T-helper 22 cell (primary cell): ENCODE measurements at regions not wholly inside any gene's neighbourhood (a gene's known extent, or its start where the extent isn't known, plus 50 kb on each side); places are given as distances from the start of the nearest gene placed in this dataset.
"Not testable (repeated sequence)": the region's sequence is repeated elsewhere in the genome, so short reads cannot be mapped to it uniquely, and the experiment has no call there.

Source experiments
- DNase-seq: peaks from one replicate; pipeline ENCODE4 v3.0.0-alpha.2; 2020; ENCODE audit warnings: low read depth

GRCh38 chr6:27826612-27826985 lies 85.6 kb downstream of the OR2B2 start:
- not testable (repeated sequence) for DNase-seq

- DNase-seq, result not testable (repeated sequence)
These were observed 86.2 kb downstream of the OR2B2 start for GRCh38 chr6:27825848-27826611.

- no peak for DNase-seq
These were observed 87.0 kb downstream of the OR2B2 start for GRCh38 chr6:27825025-27825793.

- peak; percentile 26 for DNase-seq
These were observed 87.8 kb downstream of the OR2B2 start for GRCh38 chr6:27824211-27825024.

GRCh38 chr6:27823714-27824210 lies 88.4 kb downstream of the OR2B2 start:
- peak; percentile 25 for DNase-seq

- DNase-seq, result no peak
These were observed 95.3 kb downstream of the OR2B2 start for GRCh38 chr6:27816906-27817305.

GRCh38 chr6:27814665-27815424 lies 97.4 kb downstream of the OR2B2 start:
- peak; percentile 63 for DNase-seq

- not testable (repeated sequence) for DNase-seq
These were observed 97.9 kb downstream of the OR2B2 start for GRCh38 chr6:27814415-27814664.

- DNase-seq, result no peak
These were observed 99.2 kb downstream of the OR2B2 start for GRCh38 chr6:27812805-27813492.

- DNase-seq, result no peak
These were observed 100.0 kb downstream of the OR2B2 start for GRCh38 chr6:27812078-27812804.

- DNase-seq, result no peak
These were observed 100.8 kb downstream of the OR2B2 start for GRCh38 chr6:27811451-27811772.

GRCh38 chr6:27810768-27811450 lies 101.3 kb downstream of the OR2B2 start:
- DNase-seq, result no peak

- DNase-seq, result peak; percentile 57
These were observed 102.0 kb downstream of the OR2B2 start for GRCh38 chr6:27809939-27810767.

GRCh38 chr6:27809067-27809938 lies 102.9 kb downstream of the OR2B2 start:
- no peak for DNase-seq

GRCh38 chr6:27808242-27809066 lies 103.7 kb downstream of the OR2B2 start:
- not testable (repeated sequence) for DNase-seq

GRCh38 chr6:27807441-27808241 lies 104.6 kb downstream of the OR2B2 start:
- DNase-seq, result peak; percentile 59
